HG02571 (cell line): ENCODE measurements at regions not wholly inside any gene's neighbourhood (a gene's known extent, or its start where the extent isn't known, plus 50 kb on each side); places are given as distances from the start of the nearest gene placed in this dataset.

Experiments used
- ATAC-seq: cut with Tn5 transposase; IDR thresholded peaks from one replicate; pipeline ENCODE4 v1.9.1; 2021; ENCODE audit warnings: mild to moderate bottlenecking, moderate library complexity; ENCODE audit not compliant: unreplicated experiment

DNA sequence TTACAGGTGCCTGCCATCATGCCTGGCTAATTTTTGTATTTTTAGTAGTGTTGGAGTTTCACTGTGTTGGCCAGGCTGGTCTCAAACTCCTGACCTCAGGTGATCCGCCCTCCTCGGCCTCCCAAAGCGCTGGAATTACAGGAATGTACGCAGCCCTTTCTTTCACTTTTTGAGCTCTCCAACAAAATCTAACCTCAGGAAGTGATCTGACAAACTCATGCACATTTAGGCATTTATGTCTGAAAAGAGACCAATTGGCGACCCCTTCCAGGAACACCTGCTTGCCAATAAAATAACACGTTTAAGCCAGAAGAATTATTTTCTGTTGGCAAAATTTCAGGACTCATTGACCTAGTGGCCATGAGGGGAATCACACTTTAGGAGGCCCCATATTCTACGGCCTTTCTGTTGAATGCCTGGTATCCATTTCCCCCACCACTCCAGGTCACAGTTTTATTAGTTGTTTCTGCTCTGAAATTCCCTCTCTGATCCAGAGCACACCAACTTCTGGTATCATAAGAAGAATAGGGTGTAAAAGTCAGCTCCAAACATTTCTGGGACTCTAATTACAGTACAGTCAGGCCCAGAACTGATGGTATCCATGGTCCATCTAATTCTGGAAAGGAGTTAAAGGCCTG, 65.8 kb upstream of the FRMD4A start:
- no peak for ATAC-seq

DNA sequence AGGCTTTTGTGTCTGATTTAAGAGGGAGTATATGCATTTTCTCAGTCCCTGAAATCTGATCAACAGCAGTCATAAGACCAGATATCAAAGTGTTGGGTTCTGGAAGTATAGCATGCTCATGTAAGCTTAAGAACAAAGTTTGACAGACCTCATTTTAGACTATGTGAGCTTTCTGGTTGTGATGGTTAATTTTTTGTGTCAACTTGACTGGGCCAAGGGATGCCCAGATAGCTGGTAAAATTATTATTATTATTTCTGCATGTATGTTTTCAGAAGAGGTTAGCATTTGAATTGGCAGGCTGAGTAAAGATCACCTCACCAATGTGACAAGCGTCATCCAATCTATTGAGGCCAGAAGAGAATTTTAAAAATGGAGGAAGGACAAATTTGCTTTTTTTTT, 63.5 kb upstream of the FRMD4A start:
- ATAC-seq = no peak

- no peak for ATAC-seq
Observed at GRCh38 chr10:14391342-14391741, 60.6 kb upstream of the FRMD4A start.

- ATAC-seq = peak; percentile 83
Observed at GRCh38 chr10:14389981-14390590, 59.4 kb upstream of the FRMD4A start.

DNA sequence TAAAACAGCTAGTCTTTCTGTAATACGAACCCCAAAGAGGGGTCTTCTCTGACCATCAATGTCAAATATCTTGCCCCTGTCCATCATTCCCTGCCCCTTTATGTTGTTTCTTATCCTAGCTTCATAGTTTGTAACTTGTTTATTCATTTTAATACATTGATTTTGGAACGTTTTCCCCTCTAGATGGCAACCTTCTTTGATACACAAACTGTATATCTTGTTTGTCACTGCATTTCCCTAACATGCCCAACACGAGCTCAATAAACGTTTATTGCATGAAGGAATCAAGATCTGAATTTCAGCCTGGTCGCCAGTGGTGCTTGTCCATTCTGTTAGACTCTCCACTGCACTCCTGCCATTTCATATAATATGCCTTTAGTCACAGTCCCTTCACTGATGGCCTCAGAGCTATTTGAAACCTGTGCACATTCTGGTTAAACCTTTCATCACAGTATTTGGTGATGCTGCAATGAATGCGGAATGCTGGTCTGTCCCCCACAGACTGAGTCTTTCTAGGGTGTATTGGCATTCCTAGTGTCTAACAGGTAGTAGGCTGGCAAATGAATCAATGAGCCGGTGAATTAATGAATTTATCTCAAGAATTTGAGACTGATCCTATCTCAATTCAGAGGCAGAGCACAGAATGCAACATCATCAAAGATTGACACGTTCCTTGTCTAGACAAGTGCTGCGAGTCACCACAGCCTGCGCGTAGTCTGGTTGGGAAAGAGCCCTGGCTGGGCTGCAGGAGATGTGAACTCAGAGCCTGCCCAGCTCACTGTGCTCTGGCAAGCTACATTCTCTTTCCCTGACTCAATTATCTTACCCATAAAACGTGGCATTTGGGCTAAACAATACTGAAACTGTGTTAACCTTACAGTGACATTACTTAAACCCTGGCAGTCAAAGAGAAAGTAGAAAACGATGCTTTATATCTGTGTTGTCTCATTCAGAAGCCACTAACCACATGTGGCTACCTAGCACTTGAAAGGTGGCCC, 55.2 kb upstream of the FRMD4A start:
- no peak for ATAC-seq

GRCh38 chr10:14384915-14385314, 54.2 kb upstream of the FRMD4A start:
- ATAC-seq = no peak

- ATAC-seq = no peak
Observed at GRCh38 chr10:14384116-14384730, 53.5 kb upstream of the FRMD4A start.

DNA sequence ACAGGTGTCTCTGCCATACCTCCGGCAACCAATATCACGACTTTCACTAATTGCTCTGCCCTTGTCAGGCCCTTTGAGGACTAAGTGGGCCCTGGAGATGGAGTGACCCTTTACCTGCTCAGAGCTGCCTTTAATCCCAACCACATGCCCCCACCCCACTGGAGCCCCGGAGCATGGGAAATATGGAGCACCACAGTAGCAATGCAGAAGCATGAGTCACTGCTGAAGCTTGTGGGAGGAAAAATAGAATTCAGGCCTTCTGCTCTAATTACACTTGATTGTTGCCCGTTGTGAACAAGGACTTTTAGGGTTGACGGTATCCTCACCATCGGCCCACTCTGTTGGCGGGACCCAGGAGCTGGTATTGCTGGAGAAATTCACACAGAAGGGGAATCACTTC, 52.5 kb upstream of the FRMD4A start:
- ATAC-seq = no peak

DNA sequence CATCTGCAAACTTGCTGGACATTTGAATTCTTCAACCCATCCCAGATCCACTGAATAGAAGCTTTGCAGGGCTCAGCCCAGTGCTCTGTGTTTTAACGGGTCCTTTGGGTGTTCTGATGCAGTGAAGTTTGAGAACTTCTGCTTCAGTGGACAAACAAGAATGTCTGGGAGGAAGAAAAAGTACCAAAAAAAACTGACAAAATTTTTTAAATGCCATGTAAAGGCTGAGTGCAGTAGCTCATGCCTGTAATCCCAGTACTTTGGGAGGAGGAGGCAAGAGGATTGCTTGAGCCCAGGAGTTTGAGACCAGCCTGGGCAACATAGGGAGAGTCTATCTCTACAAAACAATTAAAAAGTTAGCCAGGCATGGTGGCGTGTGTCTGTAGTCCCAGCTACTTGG, 51.8 kb upstream of the FRMD4A start:
- ATAC-seq = no peak

- ATAC-seq = peak; percentile 78
Observed at GRCh38 chr10:14382022-14382421, 51.3 kb upstream of the FRMD4A start.

DNA sequence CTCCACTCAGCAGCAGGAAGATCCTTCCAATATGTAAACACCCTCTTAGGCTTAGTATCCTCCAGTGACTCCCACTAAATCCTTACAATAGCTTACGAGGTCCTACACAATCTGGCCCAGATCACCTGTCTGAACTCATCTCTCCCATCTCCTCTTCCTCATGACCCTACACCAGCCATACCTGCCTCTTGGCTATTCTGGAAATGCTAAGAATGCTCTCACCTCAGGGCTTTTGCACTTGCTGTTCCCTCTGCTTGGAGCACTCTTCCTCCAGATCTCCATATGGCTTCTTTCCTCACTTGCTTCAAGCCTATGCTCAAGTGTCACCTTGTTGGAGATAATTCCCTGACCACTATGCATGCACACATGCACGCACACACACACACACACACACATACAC, 50.8 kb upstream of the FRMD4A start:
- no peak for ATAC-seq

- no peak for ATAC-seq
Observed at GRCh38 chr10:14380746-14381145, 50.0 kb upstream of the FRMD4A start.
